KMS-11 (cell line): ENCODE measurements at regions not wholly inside any gene's neighbourhood (a gene's known extent, or its start where the extent isn't known, plus 50 kb on each side); places are given as distances from the start of the nearest gene placed in this dataset.

ENCODE experiments used
- H2AFZ ChIP-seq: fragments of 200-600 bp; sonication (generic); 2 replicates; pipeline ENCODE4 v1.6.1; 2016; ENCODE audit warnings: antibody characterized with exemption, mixed run types, low read depth
- H3K27ac ChIP-seq: fragments of 200-600 bp; sonication (generic); 2 replicates; pipeline ENCODE4 v1.6.1; 2016; ENCODE audit warnings: mild to moderate bottlenecking, mixed run types
- H3K27me3 ChIP-seq: fragments of 200-600 bp; sonication (generic); 2 replicates; pipeline ENCODE4 v1.6.1; 2017; ENCODE audit warnings: mild to moderate bottlenecking, low read depth, mixed run types, moderate library complexity; ENCODE audit not compliant: insufficient read depth
- H3K36me3 ChIP-seq: fragments of 200-600 bp; sonication (generic); 2 replicates; pipeline ENCODE4 v1.6.1; 2017; ENCODE audit warnings: mild to moderate bottlenecking, mixed run types; ENCODE audit not compliant: insufficient read depth
- H3K4me1 ChIP-seq: fragments of 200-600 bp; sonication (generic); 2 replicates; pipeline ENCODE4 v1.6.1; 2016; ENCODE audit warnings: mild to moderate bottlenecking, low read depth, mixed run types; ENCODE audit not compliant: poor library complexity, severe bottlenecking
- H3K4me2 ChIP-seq: fragments of 200-600 bp; sonication (generic); 2 replicates; pipeline ENCODE4 v1.7.0; 2016; ENCODE audit warnings: mild to moderate bottlenecking, mixed run types
- H3K4me3 ChIP-seq: fragments of 200-600 bp; sonication (generic); IDR thresholded peaks from 2 replicates; pipeline ENCODE4 v1.6.1; 2017; ENCODE audit warnings: low read depth, low read length, mixed read lengths; ENCODE audit not compliant: insufficient read depth
- H3K79me2 ChIP-seq: fragments of 200-600 bp; sonication (generic); 2 replicates; pipeline ENCODE4 v1.6.1; 2016; ENCODE audit warnings: low read depth, mixed run types; ENCODE audit not compliant: insufficient read depth
- H3K9ac ChIP-seq: fragments of 200-600 bp; sonication (generic); 2 replicates; pipeline ENCODE4 v1.6.1; 2016; ENCODE audit warnings: mild to moderate bottlenecking, mixed run types
- H4K20me1 ChIP-seq: fragments of 200-600 bp; sonication (generic); 2 replicates; pipeline ENCODE4 v1.6.1; 2016; ENCODE audit warnings: mild to moderate bottlenecking, mixed run types; ENCODE audit not compliant: insufficient read depth
- CTCF ChIP-seq: fragments of 200-600 bp; sonication (generic); conservative IDR thresholded peaks from 2 replicates; pipeline ENCODE4 v1.6.1; 2017; ENCODE audit warnings: low read depth, mild to moderate bottlenecking, antibody characterized with exemption, low read length, moderate library complexity, mixed read lengths

- H2AFZ ChIP-seq = no peak overlapping the region
- no peaks in the 10 kb centered on the region for H3K27me3 ChIP-seq
- H3K27ac ChIP-seq = no peak overlapping the region
- TF ChIP-seq CTCF = no peak
- no peaks in the 10 kb centered on the region for H4K20me1 ChIP-seq
- no peaks in the 10 kb centered on the region for H3K79me2 ChIP-seq
- no peak overlapping the region for H3K9ac ChIP-seq
- no peaks in the 10 kb centered on the region for H3K36me3 ChIP-seq
- H3K4me2 ChIP-seq = no peak overlapping the region
- no peaks in the 10 kb centered on the region for H3K4me1 ChIP-seq
- H3K4me3 ChIP-seq = no peak overlapping the region
Observed at GRCh38 chr16:56125922-56126321, 65.4 kb upstream of the GNAO1 start.

DNA sequence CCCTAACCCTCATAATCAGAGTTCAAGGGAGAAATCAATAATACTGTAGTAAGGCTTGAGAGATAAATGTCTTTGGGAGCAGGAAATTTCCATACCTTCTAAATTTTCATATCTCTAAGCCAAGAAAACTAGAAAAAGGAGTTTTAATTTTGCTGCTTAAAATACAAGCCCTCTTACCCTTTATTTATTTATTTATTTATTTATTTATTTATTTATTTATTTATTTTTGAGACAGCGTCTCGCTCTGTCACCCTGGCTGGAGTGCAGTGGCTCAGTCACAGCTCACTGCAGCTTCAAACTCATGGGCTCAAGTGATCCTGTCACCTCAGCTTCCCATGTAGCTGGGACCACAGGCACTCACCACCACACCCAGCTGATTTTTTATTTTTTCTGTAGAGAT is 69.0 kb upstream of the GNAO1 start:
- H3K4me1 ChIP-seq = no peaks in the 10 kb centered on the region
- H2AFZ ChIP-seq = no peak overlapping the region
- no peak overlapping the region for H3K9ac ChIP-seq

DNA sequence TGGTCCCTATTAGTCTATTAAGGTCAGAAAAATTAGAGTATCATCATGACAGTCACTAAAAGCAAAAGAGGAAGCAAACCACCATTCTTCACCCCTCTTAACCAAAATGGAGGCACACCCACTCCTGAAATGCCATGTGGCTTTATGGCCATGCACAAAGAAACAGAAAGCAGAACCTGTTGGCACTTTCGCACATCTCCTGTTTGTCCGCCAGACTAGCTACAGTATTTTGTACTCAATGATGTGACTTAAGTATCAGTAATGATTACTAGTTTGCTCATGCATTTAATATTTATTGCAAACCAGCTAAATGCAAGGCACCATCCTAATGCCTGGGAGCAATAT is 70.2 kb upstream of the GNAO1 start:
- Histone ChIP-seq H3K9ac (no peak overlapping the region), H2AFZ (no peak overlapping the region), H4K20me1 (no peaks in the 10 kb centered on the region), H3K4me1 (no peaks in the 10 kb centered on the region), H3K4me3 (no peak overlapping the region), H3K27ac (no peak overlapping the region), H3K4me2 (no peak overlapping the region), H3K27me3 (no peaks in the 10 kb centered on the region), H3K36me3 (no peaks in the 10 kb centered on the region), H3K79me2 (no peaks in the 10 kb centered on the region)
- no peak for TF ChIP-seq CTCF

More for the DNA sequence above, 69.0 kb upstream of the GNAO1 start:
- Histone ChIP-seq H3K27ac (no peak overlapping the region), H3K4me3 (no peak overlapping the region), H3K27me3 (no peaks in the 10 kb centered on the region), H3K79me2 (no peaks in the 10 kb centered on the region), H3K4me2 (no peak overlapping the region), H3K36me3 (no peaks in the 10 kb centered on the region), H4K20me1 (no peaks in the 10 kb centered on the region)
- no peak for TF ChIP-seq CTCF

- no peak overlapping the region for H3K4me2 ChIP-seq
- no peak for TF ChIP-seq CTCF
- no peaks in the 10 kb centered on the region for H3K36me3 ChIP-seq
- no peak overlapping the region for H3K4me3 ChIP-seq
- H3K27me3 ChIP-seq = no peaks in the 10 kb centered on the region
- H3K27ac ChIP-seq = no peak overlapping the region
- no peaks in the 10 kb centered on the region for H3K4me1 ChIP-seq
- no peak overlapping the region for H3K9ac ChIP-seq
- H3K79me2 ChIP-seq = no peaks in the 10 kb centered on the region
- H4K20me1 ChIP-seq = no peaks in the 10 kb centered on the region
- no peak overlapping the region for H2AFZ ChIP-seq
Observed at GRCh38 chr16:56120447-56121155, 70.7 kb upstream of the GNAO1 start.
